Spinal cord (tissue), 9 donors: ENCODE measurements at regions not wholly inside any gene's neighbourhood (a gene's known extent, or its start where the extent isn't known, plus 50 kb on each side); places are given as distances from the start of the nearest gene placed in this dataset.
"Not testable (repeated sequence)": the region's sequence is repeated elsewhere in the genome, so short reads cannot be mapped to it uniquely, and the experiment has no call there.

Experiments used
- DNase-seq, 6 donors: peaks; one replicate each; pipeline versions ENCODE4 v3.0.0 to v3.0.0-alpha.2; 2013 to 2015; ENCODE audit warnings: low spot score in 6 of 6, low read depth in 4 of 6
- H3K27ac ChIP-seq: one replicate; pipeline ENCODE4 v1.5.1; 2013; ENCODE audit warnings: low read depth, low read length, control low read depth
- H3K27me3 ChIP-seq: one replicate; pipeline ENCODE4 v1.6.1; 2013; ENCODE audit warnings: low read length; ENCODE audit not compliant: control insufficient read depth, insufficient read depth
- H3K36me3 ChIP-seq: one replicate; pipeline ENCODE4 v1.6.1; 2013; ENCODE audit warnings: low read length; ENCODE audit not compliant: control insufficient read depth, insufficient read depth
- H3K4me1 ChIP-seq: one replicate; pipeline ENCODE4 v1.6.1; 2013; ENCODE audit warnings: low read length; ENCODE audit not compliant: control insufficient read depth, insufficient read depth
- H3K4me3 ChIP-seq: one replicate; pipeline ENCODE4 v1.5.1; 2013; ENCODE audit warnings: low read depth, low read length, control low read depth
- H3K9me3 ChIP-seq: one replicate; pipeline ENCODE4 v1.6.1; 2013; ENCODE audit warnings: low read length; ENCODE audit not compliant: control insufficient read depth, insufficient read depth
- WGBS: methylation state at CpG from one replicate; pipeline ENCODE4 v1.1.5; 2013; ENCODE audit warnings: missing lambda C conversion rate; ENCODE audit not compliant: insufficient coverage; 5-methylcytosine and 5-hydroxymethylcytosine counted together
- donor health status: healthy.

GRCh38 chr2:138066139-138066806, 102.0 kb downstream of the HNMT start:
- Histone ChIP-seq H3K27me3 (no peaks in the 10 kb centered on the region), H3K27ac (no peak overlapping the region), H3K9me3 (peaks cover 1% of the 10 kb centered on the region), H3K4me1 (no peaks in the 10 kb centered on the region), H3K4me3 (no peak overlapping the region), H3K36me3 (no peaks in the 10 kb centered on the region)
- WGBS = no CpG with 5 or more reads among the region's 3 CpGs
- no peak for DNase-seq

GRCh38 chr2:138066841-138067240, 102.6 kb downstream of the HNMT start:
- Histone ChIP-seq H3K27me3 (no peaks in the 10 kb centered on the region), H3K4me3 (no peak overlapping the region), H3K27ac (no peak overlapping the region), H3K36me3 (no peaks in the 10 kb centered on the region), H3K9me3 (peaks cover 1% of the 10 kb centered on the region), H3K4me1 (no peaks in the 10 kb centered on the region)
- 80% methylated on average over 1 of the region's 1 CpG for WGBS
- DNase-seq = peak in 1 of 6 donors; percentile 69

- H3K4me1 ChIP-seq, H3K27ac ChIP-seq, H3K4me3 ChIP-seq, H3K27me3 ChIP-seq, H3K36me3 ChIP-seq, H3K9me3 ChIP-seq, DNase-seq: not testable (repeated sequence)
- WGBS = no CpG with 5 or more reads among the region's 2 CpGs
Measured at GRCh38 chr2:138068669-138069068, 104.4 kb downstream of the HNMT start.

- not testable (repeated sequence) for H3K4me3 ChIP-seq, H3K4me1 ChIP-seq, H3K9me3 ChIP-seq, H3K27me3 ChIP-seq, H3K27ac ChIP-seq, H3K36me3 ChIP-seq, DNase-seq
- 89% methylated on average over 7 of the region's 7 CpGs for WGBS
Measured at GRCh38 chr2:138071042-138071719, 106.9 kb downstream of the HNMT start.

GRCh38 chr2:138071720-138072719, 107.7 kb downstream of the HNMT start:
- DNase-seq = peak in 2 of 6 donors; percentile 53 to 71
- Histone ChIP-seq H3K4me3 (no peak overlapping the region), H3K27me3 (no peaks in the 10 kb centered on the region), H3K27ac (no peak overlapping the region), H3K36me3 (no peaks in the 10 kb centered on the region), H3K4me1 (no peaks in the 10 kb centered on the region), H3K9me3 (no peaks in the 10 kb centered on the region)
- WGBS = 50% methylated on average over 6 of the region's 7 CpGs

GRCh38 chr2:138078153-138078552, 113.9 kb downstream of the HNMT start:
- Histone ChIP-seq H3K36me3 (no peaks in the 10 kb centered on the region), H3K4me3 (no peak overlapping the region), H3K27me3 (no peaks in the 10 kb centered on the region), H3K9me3 (no peaks in the 10 kb centered on the region), H3K27ac (no peak overlapping the region), H3K4me1 (no peaks in the 10 kb centered on the region)
- WGBS = 50% methylated on average over 1 of the region's 3 CpGs
- peak in 4 of 6 donors; percentile 19 to 93 (median 50) for DNase-seq

- no CpG with 5 or more reads among the region's 2 CpGs for WGBS
- H3K4me3 ChIP-seq = no peak overlapping the region
- no peaks in the 10 kb centered on the region for H3K4me1 ChIP-seq
- no peaks in the 10 kb centered on the region for H3K36me3 ChIP-seq
- no peak for DNase-seq
- H3K9me3 ChIP-seq = no peaks in the 10 kb centered on the region
- no peak overlapping the region for H3K27ac ChIP-seq
- H3K27me3 ChIP-seq = no peaks in the 10 kb centered on the region
Measured at GRCh38 chr2:138079976-138080375, 115.7 kb downstream of the HNMT start.

GRCh38 chr2:138081225-138082073, 117.2 kb downstream of the HNMT start:
- no peaks in the 10 kb centered on the region for H3K36me3 ChIP-seq
- no peaks in the 10 kb centered on the region for H3K27me3 ChIP-seq
- H3K9me3 ChIP-seq = no peaks in the 10 kb centered on the region
- H3K4me1 ChIP-seq = no peaks in the 10 kb centered on the region
- no peak overlapping the region for H3K27ac ChIP-seq
- no peak overlapping the region for H3K4me3 ChIP-seq
- no peak for DNase-seq
- WGBS = no CpG with 5 or more reads among the region's 8 CpGs

GRCh38 chr2:138084206-138084605, 119.9 kb downstream of the HNMT start:
- H3K4me3 ChIP-seq = no peak overlapping the region
- H3K27ac ChIP-seq = no peak overlapping the region
- no peaks in the 10 kb centered on the region for H3K36me3 ChIP-seq
- DNase-seq = no peak
- no peaks in the 10 kb centered on the region for H3K9me3 ChIP-seq
- H3K27me3 ChIP-seq = no peaks in the 10 kb centered on the region
- H3K4me1 ChIP-seq = peaks cover 7% of the 10 kb centered on the region
- no CpG with 5 or more reads among the region's 1 CpG for WGBS
